Stimulated activated CD4-positive, alpha-beta T cell treated with anti-CD3 and anti-CD28 coated beads, Interleukin-15, amount 100 ng/mL, for 48 hours (primary cell): ENCODE measurements at regions not wholly inside any gene's neighbourhood (a gene's known extent, or its start where the extent isn't known, plus 50 kb on each side); places are given as distances from the start of the nearest gene placed in this dataset.

Experiments used
- DNase-seq, 2 donors: peaks; one replicate each; pipeline ENCODE4 v3.0.0-alpha.2; 2020; ENCODE audit warnings: low read depth in 2 of 2

GRCh38 chr6:16854986-16855385, 93.7 kb upstream of the ATXN1 start:
- no peak for DNase-seq

GRCh38 chr6:16852671-16853070, 91.4 kb upstream of the ATXN1 start:
- DNase-seq, result no peak

- DNase-seq, result no peak
Observed at GRCh38 chr6:16851758-16852157, 90.5 kb upstream of the ATXN1 start.

GRCh38 chr6:16851044-16851540, 89.8 kb upstream of the ATXN1 start:
- DNase-seq, result no peak

GRCh38 chr6:16850681-16851026, 89.4 kb upstream of the ATXN1 start:
- no peak for DNase-seq

- DNase-seq, result no peak
Observed at GRCh38 chr6:16849988-16850680, 88.9 kb upstream of the ATXN1 start.

GRCh38 chr6:16849280-16849987, 88.2 kb upstream of the ATXN1 start:
- no peak for DNase-seq

GRCh38 chr6:16846399-16846778, 85.1 kb upstream of the ATXN1 start:
- no peak for DNase-seq

- no peak for DNase-seq
Observed at GRCh38 chr6:16844183-16844582, 82.9 kb upstream of the ATXN1 start.

GRCh38 chr6:16842676-16843075, 81.4 kb upstream of the ATXN1 start:
- no peak for DNase-seq

GRCh38 chr6:16841241-16841640, 80.0 kb upstream of the ATXN1 start:
- no peak for DNase-seq

- DNase-seq, result no peak
Observed at GRCh38 chr6:16840725-16841124, 79.5 kb upstream of the ATXN1 start.

GRCh38 chr6:16840291-16840690, 79.0 kb upstream of the ATXN1 start:
- DNase-seq, result no peak

GRCh38 chr6:16839631-16840179, 78.4 kb upstream of the ATXN1 start:
- no peak for DNase-seq

GRCh38 chr6:16837217-16837972, 76.1 kb upstream of the ATXN1 start:
- no peak for DNase-seq

GRCh38 chr6:16836144-16836981, 75.1 kb upstream of the ATXN1 start:
- DNase-seq, result no peak

- no peak for DNase-seq
Observed at GRCh38 chr6:16834242-16834641, 73.0 kb upstream of the ATXN1 start.

GRCh38 chr6:16832721-16833120, 71.5 kb upstream of the ATXN1 start:
- DNase-seq, result no peak

GRCh38 chr6:16832043-16832567, 70.8 kb upstream of the ATXN1 start:
- DNase-seq, result no peak

- no peak for DNase-seq
Observed at GRCh38 chr6:16831136-16831535, 69.9 kb upstream of the ATXN1 start.

- no peak for DNase-seq
Observed at GRCh38 chr6:16828058-16828457, 66.8 kb upstream of the ATXN1 start.
